ENCODE measurements at regions not wholly inside any gene's neighbourhood (a gene's known extent, or its start where the extent isn't known, plus 50 kb on each side); places are given as distances from the start of the nearest gene placed in this dataset.

GRCh38 chr2:18117592-18117991 lies 239.1 kb downstream of the KCNS3 start:
- peak in 1 of 2 experiments; percentile 43 for DNase-seq (ENCODE audit: low read depth in 1 of 2, low spot score in 1 of 2)
- Histone ChIP-seq H3K4me2 (no peak overlapping the region), H3K9me3 (no peaks in the 10 kb centered on the region), H3K27ac (no peak overlapping the region), H3K4me3 (no peak overlapping the region), H3K4me1 (no peaks in the 10 kb centered on the region)
- CTCF ChIA-PET = no interaction called here
- no peak for FAIRE-seq
- 22% methylated on average over 2 of the region's 2 CpGs for WGBS (ENCODE audit: missing lambda C conversion rate)
- POLR2A ChIA-PET = no interaction called here
- peak; percentile 68 to 86; a peak in 4 of 6 replicates for ATAC-seq
- TF ChIP-seq RAD21 (conservative IDR thresholded peaks at IDR 0.05 in 1 of 2, IDR thresholded peaks at IDR 0.05 in 1 of 2) (peak; percentile 15 to 51; a peak in 2 of 5 replicates), REST (IDR thresholded peaks at IDR 0.05) (no peak), CTCF (IDR thresholded peaks at IDR 0.05) (peak; percentile 32; the same call in 1 of the 3 replicates)

GRCh38 chr2:18110222-18110621 lies 231.8 kb downstream of the KCNS3 start:
- ChIA-PET POLR2A (no interaction called here), CTCF (no interaction called here)
- Histone ChIP-seq H3K4me2 (no peak overlapping the region), H3K9me3 (no peaks in the 10 kb centered on the region), H3K4me3 (no peak overlapping the region), H3K27ac (no peak overlapping the region), H3K4me1 (no peaks in the 10 kb centered on the region)
- WGBS (ENCODE audit: missing lambda C conversion rate) = 0% methylated on average over 3 of the region's 3 CpGs
- FAIRE-seq (no peak), ATAC-seq (no peak), DNase-seq (ENCODE audit: low read depth in 1 of 2, low spot score in 1 of 2) (no peak)
- TF ChIP-seq CHD4 (IDR thresholded peaks at IDR 0.05; ENCODE audit: borderline replicate concordance) (no peak), GATA3 (IDR thresholded peaks at IDR 0.05; ENCODE audit: borderline replicate concordance) (no peak), BCL3 (IDR thresholded peaks at IDR 0.05) (no peak), SREBF2 (IDR thresholded peaks at IDR 0.05) (no peak), RAD21 (conservative IDR thresholded peaks at IDR 0.05 in 1 of 2, IDR thresholded peaks at IDR 0.05 in 1 of 2) (no peak), PBX3 (IDR thresholded peaks at IDR 0.05) (no peak), E2F6 (IDR thresholded peaks at IDR 0.05; ENCODE audit: borderline replicate concordance, low read depth) (no peak), POLR2AphosphoS2 (conservative IDR thresholded peaks at IDR 0.05; ENCODE audit: low read length) (no peak), ELK1 (IDR thresholded peaks at IDR 0.05; ENCODE audit: low read depth, low read length) (no peak), ZNF302 (CRISPR knock-in tag; IDR thresholded peaks at IDR 0.05) (no peak), KDM5A (IDR thresholded peaks at IDR 0.05) (no peak), ZFP36 (IDR thresholded peaks at IDR 0.05; ENCODE audit: borderline replicate concordance, partially characterized antibody) (no peak), MAX (IDR thresholded peaks at IDR 0.05) (no peak)
